ENCODE measurements at regions not wholly inside any gene's neighbourhood (a gene's known extent, or its start where the extent isn't known, plus 50 kb on each side); places are given as distances from the start of the nearest gene placed in this dataset.

- TF ChIP-seq CTCF (IDR thresholded peaks at IDR 0.05): no peak
- no peak for TF ChIP-seq POLR2AphosphoS5 (IDR thresholded peaks at IDR 0.05; ENCODE audit: insufficient read depth in 1 of 2, low read depth in 1 of 2)
- TF ChIP-seq POLR2A (IDR thresholded peaks at IDR 0.05): no peak
These were observed 138.8 kb upstream of the GPC1 start for GRCh38 chr2:240296476-240297255.
